ENCODE measurements at regions not wholly inside any gene's neighbourhood (a gene's known extent, or its start where the extent isn't known, plus 50 kb on each side); places are given as distances from the start of the nearest gene placed in this dataset.

DNA sequence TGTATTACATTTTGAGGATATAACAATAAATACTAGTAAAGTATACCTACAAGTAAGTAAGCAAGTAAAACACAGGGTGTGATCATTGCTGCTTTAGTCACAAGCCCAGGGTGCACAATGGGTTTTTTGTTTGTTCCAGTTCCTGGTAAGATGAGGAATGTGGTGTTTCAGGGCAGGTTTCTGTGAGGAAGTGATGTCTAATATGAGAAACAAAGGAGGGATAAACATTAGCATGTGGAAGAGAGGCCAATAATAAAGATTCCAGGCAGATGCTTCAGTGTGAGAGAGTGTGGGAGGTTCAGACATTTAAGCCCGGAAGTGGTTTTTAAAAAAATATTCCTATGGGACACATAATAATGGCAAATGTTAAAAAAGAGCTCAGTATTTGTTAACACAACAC, 808.1 kb upstream of the USP15 start:
- H3K36me3 ChIP-seq (ENCODE audit: control insufficient read depth in 1 of 2, insufficient read depth in 2 of 2, low read depth in 1 of 2, low read length in 2 of 2) = no peaks in the 10 kb centered on the region
- H2BK5ac ChIP-seq (ENCODE audit: low read depth, low read length, poor library complexity, severe bottlenecking) = no peak overlapping the region
- no peaks in the 10 kb centered on the region for H3K27me3 ChIP-seq (ENCODE audit: control insufficient read depth in 1 of 2, insufficient read depth in 1 of 2, low read length in 2 of 2)
- H2BK12ac ChIP-seq (ENCODE audit: low read length in 2 of 2) = no peak overlapping the region
- H3K27ac ChIP-seq (ENCODE audit: low read length, poor library complexity, severe bottlenecking) = no peak overlapping the region
- no peak overlapping the region for H2BK120ac ChIP-seq (ENCODE audit: low read depth, low read length)
- H3K4me2 ChIP-seq (ENCODE audit: low read length, poor library complexity, severe bottlenecking) = no peak overlapping the region
- no peak overlapping the region for H3K4ac ChIP-seq (ENCODE audit: low read depth in 1 of 2, low read length in 2 of 2)
- no peaks in the 10 kb centered on the region for H3K79me1 ChIP-seq (replicated peaks; ENCODE audit: low read length, poor library complexity, severe bottlenecking)
- H3K9ac ChIP-seq (ENCODE audit: low read length) = no peak overlapping the region
- no peak overlapping the region for H3K23ac ChIP-seq (ENCODE audit: low read length in 2 of 2)
- H3K4me3 ChIP-seq (ENCODE audit: insufficient read depth in 1 of 2, low read depth in 1 of 2, low read length in 2 of 2) = no peak overlapping the region
- WGBS = no CpG with 5 or more reads among the region's 1 CpG
- H3K18ac ChIP-seq (ENCODE audit: low read depth in 1 of 2, low read length in 2 of 2) = no peak overlapping the region
- H2AK5ac ChIP-seq (ENCODE audit: low read length, severe bottlenecking) = no peak overlapping the region
- no peak for DNase-seq
- no peaks in the 10 kb centered on the region for H3K4me1 ChIP-seq (ENCODE audit: control insufficient read depth, insufficient read depth, low read depth, low read length)
- no peak overlapping the region for H4K8ac ChIP-seq (ENCODE audit: low read length)
- no peak overlapping the region for H2AFZ ChIP-seq (ENCODE audit: low read depth, low read length)
- H3K14ac ChIP-seq (ENCODE audit: low read length in 2 of 2) = no peak overlapping the region
- H3K9me3 ChIP-seq (ENCODE audit: control insufficient read depth, low read length) = no peaks in the 10 kb centered on the region
- H2BK15ac ChIP-seq (ENCODE audit: low read depth, poor library complexity, severe bottlenecking) = no peak overlapping the region
- no peak overlapping the region for H4K91ac ChIP-seq (ENCODE audit: low read length)

DNA sequence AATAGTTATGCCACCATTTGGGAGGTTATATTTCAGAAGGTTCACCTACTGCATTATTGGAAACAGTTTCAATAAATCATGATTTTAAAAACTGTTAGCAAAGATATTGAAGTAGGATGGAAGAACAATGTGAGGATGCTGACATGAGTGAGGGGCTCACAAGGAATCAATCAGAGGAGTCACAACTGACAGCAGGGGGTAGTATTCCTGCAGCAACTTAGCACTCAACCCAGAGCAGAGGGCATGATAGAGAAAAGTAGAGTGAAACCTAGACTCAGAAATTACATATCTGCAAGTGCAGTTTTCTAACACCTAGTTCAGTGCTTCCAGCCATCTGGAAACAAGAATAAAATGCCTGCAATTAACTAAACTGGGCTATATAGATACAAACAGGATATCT, 772.5 kb upstream of the USP15 start:
- Histone ChIP-seq H3K4me2 (ENCODE audit: low read length, poor library complexity, severe bottlenecking) (no peak overlapping the region), H2BK5ac (ENCODE audit: low read depth, low read length, poor library complexity, severe bottlenecking) (no peak overlapping the region), H3K14ac (ENCODE audit: low read length in 2 of 2) (no peak overlapping the region), H4K91ac (ENCODE audit: low read length) (no peak overlapping the region), H3K4ac (ENCODE audit: low read depth in 1 of 2, low read length in 2 of 2) (no peak overlapping the region), H3K36me3 (ENCODE audit: control insufficient read depth in 1 of 2, insufficient read depth in 2 of 2, low read depth in 1 of 2, low read length in 2 of 2) (no peaks in the 10 kb centered on the region), H3K79me1 (replicated peaks; ENCODE audit: low read length, poor library complexity, severe bottlenecking) (no peaks in the 10 kb centered on the region), H2AK5ac (ENCODE audit: low read length, severe bottlenecking) (no peak overlapping the region), H3K9me3 (ENCODE audit: control insufficient read depth, low read length) (peaks cover 6% of the 10 kb centered on the region), H3K23ac (ENCODE audit: low read length in 2 of 2) (no peak overlapping the region), H3K4me1 (ENCODE audit: control insufficient read depth, insufficient read depth, low read depth, low read length) (no peaks in the 10 kb centered on the region), H3K4me3 (ENCODE audit: insufficient read depth in 1 of 2, low read depth in 1 of 2, low read length in 2 of 2) (no peak overlapping the region), H3K27me3 (ENCODE audit: control insufficient read depth in 1 of 2, insufficient read depth in 1 of 2, low read length in 2 of 2) (no peaks in the 10 kb centered on the region), H3K27ac (ENCODE audit: low read length, poor library complexity, severe bottlenecking) (no peak overlapping the region), H2AFZ (ENCODE audit: low read depth, low read length) (no peak overlapping the region), H2BK12ac (ENCODE audit: low read length in 2 of 2) (no peak overlapping the region), H2BK15ac (ENCODE audit: low read depth, poor library complexity, severe bottlenecking) (no peak overlapping the region), H4K8ac (ENCODE audit: low read length) (no peak overlapping the region), H2BK120ac (ENCODE audit: low read depth, low read length) (no peak overlapping the region), H3K9ac (ENCODE audit: low read length) (no peak overlapping the region), H3K18ac (ENCODE audit: low read depth in 1 of 2, low read length in 2 of 2) (no peak overlapping the region)
- DNase-seq = no peak

DNA sequence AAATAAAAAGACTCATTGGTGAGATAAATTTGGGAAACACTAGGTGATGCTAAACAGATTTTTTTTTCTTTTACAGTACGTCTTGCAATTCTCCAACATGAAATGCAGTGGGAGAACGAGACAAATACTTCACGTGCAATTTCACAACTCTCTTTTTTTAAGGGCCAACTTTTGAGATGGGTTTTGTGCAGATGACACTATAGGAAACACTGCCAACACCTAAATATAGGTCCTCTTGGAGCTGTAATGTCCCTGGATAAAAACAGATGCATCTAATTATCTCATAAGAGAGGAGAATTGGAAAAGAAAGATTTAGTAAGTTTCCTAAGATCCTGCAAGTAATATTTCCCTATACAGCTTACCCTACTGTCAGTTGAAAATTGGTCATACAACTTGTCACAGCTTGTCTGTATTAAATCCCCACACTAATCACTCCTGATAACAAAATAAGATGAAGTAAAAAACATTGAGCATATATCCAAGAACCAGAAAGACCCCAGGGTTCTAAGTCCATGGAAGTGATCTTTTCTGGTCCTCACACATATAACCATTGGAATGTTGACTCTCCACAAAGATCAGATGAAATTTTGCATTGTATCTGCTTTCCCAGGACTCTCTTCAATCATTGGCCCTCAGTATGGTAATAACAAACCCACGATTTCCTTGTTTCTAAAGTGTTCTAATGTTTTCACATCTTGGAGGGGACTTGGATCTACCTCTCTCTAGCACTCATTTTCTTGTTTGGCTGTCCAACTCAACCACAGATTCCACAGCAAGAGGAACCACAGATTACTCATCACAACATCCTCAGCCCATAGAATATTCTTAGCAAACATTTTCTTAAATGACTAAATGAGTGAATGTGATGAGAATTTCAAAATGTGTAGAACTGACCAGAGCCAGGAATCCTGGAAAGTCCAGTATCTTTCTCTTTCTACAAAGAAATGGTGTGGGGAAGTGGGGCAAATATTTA, 769.4 kb upstream of the USP15 start:
- no peak overlapping the region for H4K8ac ChIP-seq (ENCODE audit: low read length)
- no peak overlapping the region for H3K27ac ChIP-seq (ENCODE audit: low read length, poor library complexity, severe bottlenecking)
- 64% methylated on average over 2 of the region's 4 CpGs for WGBS
- no peak overlapping the region for H3K9ac ChIP-seq (ENCODE audit: low read length)
- no peak overlapping the region for H3K23ac ChIP-seq (ENCODE audit: low read length in 2 of 2)
- H2BK12ac ChIP-seq (ENCODE audit: low read length in 2 of 2) = no peak overlapping the region
- no peak overlapping the region for H2AFZ ChIP-seq (ENCODE audit: low read depth, low read length)
- H2AK5ac ChIP-seq (ENCODE audit: low read length, severe bottlenecking) = no peak overlapping the region
- H3K4me3 ChIP-seq (ENCODE audit: insufficient read depth in 1 of 2, low read depth in 1 of 2, low read length in 2 of 2) = no peak overlapping the region
- H3K79me1 ChIP-seq (replicated peaks; ENCODE audit: low read length, poor library complexity, severe bottlenecking) = no peaks in the 10 kb centered on the region
- H2BK5ac ChIP-seq (ENCODE audit: low read depth, low read length, poor library complexity, severe bottlenecking) = no peak overlapping the region
- H3K9me3 ChIP-seq (ENCODE audit: control insufficient read depth, low read length) = peaks cover 6% of the 10 kb centered on the region
- no peak overlapping the region for H3K18ac ChIP-seq (ENCODE audit: low read depth in 1 of 2, low read length in 2 of 2)
- H3K27me3 ChIP-seq (ENCODE audit: control insufficient read depth in 1 of 2, insufficient read depth in 1 of 2, low read length in 2 of 2) = no peaks in the 10 kb centered on the region
- no peaks in the 10 kb centered on the region for H3K36me3 ChIP-seq (ENCODE audit: control insufficient read depth in 1 of 2, insufficient read depth in 2 of 2, low read depth in 1 of 2, low read length in 2 of 2)
- no peak overlapping the region for H4K91ac ChIP-seq (ENCODE audit: low read length)
- H2BK15ac ChIP-seq (ENCODE audit: low read depth, poor library complexity, severe bottlenecking) = no peak overlapping the region
- no peak overlapping the region for H3K14ac ChIP-seq (ENCODE audit: low read length in 2 of 2)
- H3K4me2 ChIP-seq (ENCODE audit: low read length, poor library complexity, severe bottlenecking) = no peak overlapping the region
- H2BK120ac ChIP-seq (ENCODE audit: low read depth, low read length) = no peak overlapping the region
- no peaks in the 10 kb centered on the region for H3K4me1 ChIP-seq (ENCODE audit: control insufficient read depth, insufficient read depth, low read depth, low read length)
- no peak overlapping the region for H3K4ac ChIP-seq (ENCODE audit: low read depth in 1 of 2, low read length in 2 of 2)
- DNase-seq = peak; percentile 48

DNA sequence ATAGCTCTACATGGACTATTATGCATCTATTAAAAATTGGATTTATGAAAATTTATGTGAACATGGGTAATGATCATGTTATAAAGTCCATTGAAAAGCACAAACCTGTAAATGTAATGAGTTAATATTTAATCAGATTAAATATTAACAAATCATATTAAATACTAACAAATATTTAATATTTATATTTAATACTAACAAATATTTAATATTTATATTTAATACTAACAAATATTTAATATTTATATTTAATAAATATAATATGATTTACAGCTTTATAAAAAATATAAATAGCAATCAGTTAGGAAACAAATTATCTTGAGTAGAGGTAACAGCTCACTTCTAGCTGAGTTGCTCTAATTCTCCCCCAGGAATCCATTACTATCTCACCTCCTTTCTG, 758.0 kb upstream of the USP15 start:
- no peak for DNase-seq
- H3K4me3 ChIP-seq (ENCODE audit: insufficient read depth in 1 of 2, low read depth in 1 of 2, low read length in 2 of 2) = no peak overlapping the region
- no peak overlapping the region for H2AFZ ChIP-seq (ENCODE audit: low read depth, low read length)
- no peak overlapping the region for H4K91ac ChIP-seq (ENCODE audit: low read length)
- no peak overlapping the region for H4K8ac ChIP-seq (ENCODE audit: low read length)
- H3K79me1 ChIP-seq (replicated peaks; ENCODE audit: low read length, poor library complexity, severe bottlenecking) = no peaks in the 10 kb centered on the region
- no peaks in the 10 kb centered on the region for H3K27me3 ChIP-seq (ENCODE audit: control insufficient read depth in 1 of 2, insufficient read depth in 1 of 2, low read length in 2 of 2)
- H3K23ac ChIP-seq (ENCODE audit: low read length in 2 of 2) = no peak overlapping the region
- no peaks in the 10 kb centered on the region for H3K36me3 ChIP-seq (ENCODE audit: control insufficient read depth in 1 of 2, insufficient read depth in 2 of 2, low read depth in 1 of 2, low read length in 2 of 2)
- H3K9me3 ChIP-seq (ENCODE audit: control insufficient read depth, low read length) = no peaks in the 10 kb centered on the region
- H3K18ac ChIP-seq (ENCODE audit: low read depth in 1 of 2, low read length in 2 of 2) = no peak overlapping the region
- no peak overlapping the region for H3K9ac ChIP-seq (ENCODE audit: low read length)
- no peak overlapping the region for H3K4me2 ChIP-seq (ENCODE audit: low read length, poor library complexity, severe bottlenecking)
- H3K4ac ChIP-seq (ENCODE audit: low read depth in 1 of 2, low read length in 2 of 2) = no peak overlapping the region
- no peak overlapping the region for H2BK120ac ChIP-seq (ENCODE audit: low read depth, low read length)
- H2BK12ac ChIP-seq (ENCODE audit: low read length in 2 of 2) = no peak overlapping the region
- H3K27ac ChIP-seq (ENCODE audit: low read length, poor library complexity, severe bottlenecking) = no peak overlapping the region
- H2BK15ac ChIP-seq (ENCODE audit: low read depth, poor library complexity, severe bottlenecking) = no peak overlapping the region
- H2BK5ac ChIP-seq (ENCODE audit: low read depth, low read length, poor library complexity, severe bottlenecking) = no peak overlapping the region
- no peaks in the 10 kb centered on the region for H3K4me1 ChIP-seq (ENCODE audit: control insufficient read depth, insufficient read depth, low read depth, low read length)
- no peak overlapping the region for H2AK5ac ChIP-seq (ENCODE audit: low read length, severe bottlenecking)
- H3K14ac ChIP-seq (ENCODE audit: low read length in 2 of 2) = no peak overlapping the region

All from mesenchymal stem cell (in vitro differentiated cells and primary cell).